ENCODE measurements at regions not wholly inside any gene's neighbourhood (a gene's known extent, or its start where the extent isn't known, plus 50 kb on each side); places are given as distances from the start of the nearest gene placed in this dataset.

DNA sequence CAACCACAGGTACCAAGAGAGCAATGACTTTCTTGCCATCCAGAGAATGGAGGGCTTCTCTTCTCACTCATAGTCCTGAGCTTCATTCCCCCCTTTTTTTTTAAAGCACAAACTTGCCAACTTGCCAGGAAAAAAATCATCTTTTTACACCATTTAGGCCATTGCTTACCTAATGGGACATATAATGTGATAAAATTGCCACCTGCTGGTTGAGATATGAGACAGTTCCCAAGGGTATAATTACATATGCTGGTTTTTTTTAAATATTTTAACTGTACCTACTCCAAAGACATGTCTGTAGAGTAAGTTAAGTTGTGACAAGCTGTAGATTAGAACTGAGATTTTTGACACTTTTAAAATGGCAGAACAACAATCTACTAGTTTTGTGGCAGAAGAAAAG is 519.1 kb upstream of the SEL1L start:
- TF ChIP-seq POLR2AphosphoS5 (IDR thresholded peaks at IDR 0.05; ENCODE audit: low read depth, low read length) (no peak), POLR2A (IDR thresholded peaks at IDR 0.05; ENCODE audit: low read depth, low read length) (no peak), TAF1 (IDR thresholded peaks at IDR 0.05; ENCODE audit: low read depth, low read length) (no peak), SPI1 (IDR thresholded peaks at IDR 0.05; ENCODE audit: low read depth, low read length) (no peak), POU2F2 (IDR thresholded peaks at IDR 0.05; ENCODE audit: low read depth, low read length) (no peak)

Data from GM12891 (cell line).